GM12878 (cell line): ENCODE measurements at regions not wholly inside any gene's neighbourhood (a gene's known extent, or its start where the extent isn't known, plus 50 kb on each side); places are given as distances from the start of the nearest gene placed in this dataset.

Experiments used
- CHD4 ChIP-seq: fragments of 200-600 bp; sonication (generic); IDR thresholded peaks from 2 replicates; pipeline ENCODE4 v1.6.1; 2016; ENCODE audit warnings: mild to moderate bottlenecking
- E2F4 ChIP-seq: IDR thresholded peaks from 2 replicates; pipeline ENCODE4 v1.6.1; 2012; ENCODE audit warnings: low read depth, low read length, improper control_type of control experiment
- KAT2A ChIP-seq: conservative IDR thresholded peaks from 2 replicates; pipeline ENCODE4 v1.6.1; 2011; ENCODE audit warnings: low read depth, low read length; ENCODE audit not compliant: control insufficient read depth
- MAX ChIP-seq: IDR thresholded peaks from 2 replicates; pipeline ENCODE4 v1.6.1; 2012; ENCODE audit warnings: low read depth, low read length, improper control_type of control experiment
- NBN ChIP-seq: fragments of 450-650 bp; IDR thresholded peaks from 2 replicates; pipeline ENCODE4 v1.6.1; 2016
- NFYB ChIP-seq: IDR thresholded peaks from 2 replicates; pipeline ENCODE4 v1.6.1; 2011; ENCODE audit warnings: low read depth, mild to moderate bottlenecking, low read length, improper control_type of control experiment, moderate library complexity; ENCODE audit not compliant: insufficient read depth
- NKRF ChIP-seq: fragments of 450-650 bp; conservative IDR thresholded peaks from 2 replicates; pipeline ENCODE4 v1.6.1; 2017; ENCODE audit warnings: mild to moderate bottlenecking, moderate library complexity
- PAX5 ChIP-seq: IDR thresholded peaks from 2 replicates; pipeline ENCODE4 v1.6.1; 2011; ENCODE audit warnings: low read depth, low read length, borderline replicate concordance
- POLR2AphosphoS5 ChIP-seq: IDR thresholded peaks from 2 replicates; pipeline ENCODE4 v1.6.1; 2011; ENCODE audit warnings: mild to moderate bottlenecking, low read length, inconsistent platforms
- RAD21 ChIP-seq: IDR thresholded peaks from 2 replicates; pipeline ENCODE4 v1.6.1; 2011; ENCODE audit warnings: mild to moderate bottlenecking, low read depth, low read length, moderate library complexity; ENCODE audit not compliant: insufficient read depth
- REST ChIP-seq: IDR thresholded peaks from 2 replicates; pipeline ENCODE4 v1.6.1; 2012; ENCODE audit warnings: mild to moderate bottlenecking, low read depth, low read length
- RFX5 ChIP-seq: IDR thresholded peaks from 2 replicates; pipeline ENCODE4 v1.6.1; 2011; ENCODE audit warnings: low read depth, low read length, improper control_type of control experiment
- ZBTB33 ChIP-seq: fragments of 450-650 bp; IDR thresholded peaks from 2 replicates; pipeline ENCODE4 v1.6.1; 2017; ENCODE audit warnings: mild to moderate bottlenecking

GRCh38 chr3:182567700-182568099, 225.6 kb upstream of the ATP11B start:
- TF ChIP-seq NKRF (no peak), POLR2AphosphoS5 (no peak), KAT2A (no peak), CHD4 (no peak), NBN (no peak), RAD21 (peak; percentile 23; the same call in 1 of the 2 replicates), E2F4 (no peak), PAX5 (no peak), NFYB (no peak), MAX (no peak), REST (no peak), ZBTB33 (no peak), RFX5 (no peak)
